Memory B cell (primary cell): ENCODE measurements at regions not wholly inside any gene's neighbourhood (a gene's known extent, or its start where the extent isn't known, plus 50 kb on each side); places are given as distances from the start of the nearest gene placed in this dataset.

Source experiments
- ATAC-seq: fragments of 150-1000 bp; cut with Tn5 transposase; 2 replicates; pipeline ENCODE4 v1.10.0; 2021; ENCODE audit warnings: low read depth, mild to moderate bottlenecking, moderate library complexity
- DNase-seq, 2 donors: peaks; one replicate each; pipeline ENCODE4 v3.0.0; 2022; ENCODE audit warnings: low spot score in 2 of 2
- H3K27ac Mint-ChIP-seq: one replicate; pipeline ENCODE4 v1.8.0; 2022; ENCODE audit warnings: mild to moderate bottlenecking, moderate library complexity, mixed read lengths
- H3K27me3 Mint-ChIP-seq: one replicate; pipeline ENCODE4 v1.8.0; 2022; ENCODE audit warnings: mixed read lengths
- H3K36me3 Mint-ChIP-seq: one replicate; pipeline ENCODE4 v1.8.0; 2022; ENCODE audit warnings: mild to moderate bottlenecking, mixed read lengths
- H3K4me1 Mint-ChIP-seq: one replicate; pipeline ENCODE4 v1.8.0; 2022; ENCODE audit warnings: mixed read lengths
- H3K4me3 Mint-ChIP-seq: one replicate; pipeline ENCODE4 v1.8.0; 2022; ENCODE audit warnings: mild to moderate bottlenecking, moderate library complexity, mixed read lengths
- H3K9me3 Mint-ChIP-seq: one replicate; pipeline ENCODE4 v1.8.0; 2022; ENCODE audit warnings: mixed read lengths

DNA sequence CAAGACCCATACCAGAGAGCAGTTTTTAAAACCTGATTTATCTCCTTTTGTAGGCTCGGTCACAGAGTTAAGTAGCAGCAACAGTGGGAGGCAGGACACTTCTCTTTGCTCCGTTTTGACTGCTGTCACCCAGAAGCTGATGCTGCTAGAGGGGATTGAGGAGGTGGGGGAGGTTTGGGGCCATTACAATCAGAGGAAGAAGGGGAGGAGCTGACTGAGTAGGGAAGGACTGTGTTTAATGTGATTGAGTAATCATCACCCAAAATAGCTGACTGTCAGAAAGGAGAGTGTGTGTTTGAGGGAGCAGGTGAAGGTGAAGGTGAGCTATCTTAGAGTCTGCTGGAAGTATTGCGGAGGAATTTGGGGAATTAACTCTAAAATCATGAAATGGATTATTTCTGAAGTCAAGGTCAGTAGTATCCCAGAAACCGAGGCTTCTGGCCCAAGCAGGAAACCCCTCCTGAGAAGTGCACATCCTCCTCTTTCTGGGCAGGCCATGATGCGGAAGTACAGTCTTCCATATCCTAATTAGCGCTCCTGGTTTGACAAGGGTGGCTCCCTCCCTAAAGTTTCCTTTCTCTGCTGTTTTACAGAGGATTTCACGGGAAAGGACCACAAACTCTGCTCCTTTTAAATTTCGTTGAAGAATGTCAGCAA is 214.9 kb downstream of the PLK2 start:
- H3K36me3 Mint-ChIP-seq = no peaks in the 10 kb centered on the region
- ATAC-seq (no peak), DNase-seq (no peak)
- no peaks in the 10 kb centered on the region for H3K9me3 Mint-ChIP-seq
- no peak overlapping the region for H3K27ac Mint-ChIP-seq
- no peaks in the 10 kb centered on the region for H3K4me1 Mint-ChIP-seq
- peaks cover 12% of the 10 kb centered on the region for H3K27me3 Mint-ChIP-seq
- no peak overlapping the region for H3K4me3 Mint-ChIP-seq

DNA sequence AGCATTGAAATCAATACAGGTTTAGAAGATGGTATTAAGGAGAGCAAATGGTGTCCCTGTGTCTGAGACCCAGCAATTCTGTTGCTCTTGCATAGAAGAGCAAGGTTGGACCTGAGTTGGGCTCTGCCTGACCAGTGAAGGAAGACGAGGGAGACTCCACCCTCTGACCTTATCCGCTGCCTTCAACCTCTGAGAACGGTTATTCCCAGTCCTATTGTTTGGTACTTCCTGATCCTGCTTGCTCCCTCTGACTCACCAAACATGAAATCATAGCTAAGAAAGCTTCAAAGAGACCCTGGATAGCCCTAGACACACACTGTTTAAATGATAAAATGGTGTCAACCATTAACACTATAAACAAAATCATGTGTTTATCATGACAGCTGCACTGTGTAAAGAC is 218.5 kb downstream of the PLK2 start:
- H3K27ac Mint-ChIP-seq = no peak overlapping the region
- no peaks in the 10 kb centered on the region for H3K4me1 Mint-ChIP-seq
- ATAC-seq (no peak), DNase-seq (no peak)
- H3K36me3 Mint-ChIP-seq = no peaks in the 10 kb centered on the region
- H3K4me3 Mint-ChIP-seq = no peak overlapping the region
- H3K27me3 Mint-ChIP-seq = peaks cover 5% of the 10 kb centered on the region
- no peaks in the 10 kb centered on the region for H3K9me3 Mint-ChIP-seq

DNA sequence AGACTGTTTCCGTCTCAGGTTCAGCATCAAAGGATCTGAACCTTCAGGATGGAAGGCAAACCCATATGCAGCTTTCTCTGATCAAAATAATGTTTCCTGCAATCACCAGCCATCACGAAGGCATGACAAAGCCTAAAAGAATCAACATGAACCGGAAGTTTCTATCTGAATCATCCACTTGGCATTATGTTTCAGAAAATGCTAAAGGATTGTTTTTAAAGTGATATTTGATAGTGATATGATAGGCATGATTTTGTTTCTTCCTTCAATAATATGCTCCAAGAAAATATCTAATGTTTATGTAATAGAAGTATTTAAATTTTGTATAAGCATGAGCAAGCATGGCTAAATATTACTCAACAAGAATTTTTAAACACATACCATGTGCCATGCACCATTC is 219.6 kb downstream of the PLK2 start:
- Mint-ChIP-seq H3K27ac (no peak overlapping the region), H3K4me3 (no peak overlapping the region)

GRCh38 chr5:58239731-58240130 is 220.2 kb downstream of the PLK2 start:
- no peaks in the 10 kb centered on the region for H3K4me1 Mint-ChIP-seq
- no peak for ATAC-seq
- H3K4me3 Mint-ChIP-seq = no peak overlapping the region
- H3K27me3 Mint-ChIP-seq = peaks cover 1% of the 10 kb centered on the region
- H3K36me3 Mint-ChIP-seq = no peaks in the 10 kb centered on the region
- H3K27ac Mint-ChIP-seq = no peak overlapping the region
- no peaks in the 10 kb centered on the region for H3K9me3 Mint-ChIP-seq
- no peak for DNase-seq

More for the DNA sequence above, 219.6 kb downstream of the PLK2 start:
- ATAC-seq (no peak), DNase-seq (no peak)
- Mint-ChIP-seq H3K9me3 (no peaks in the 10 kb centered on the region), H3K4me1 (no peaks in the 10 kb centered on the region), H3K36me3 (no peaks in the 10 kb centered on the region), H3K27me3 (peaks cover 3% of the 10 kb centered on the region)

DNA sequence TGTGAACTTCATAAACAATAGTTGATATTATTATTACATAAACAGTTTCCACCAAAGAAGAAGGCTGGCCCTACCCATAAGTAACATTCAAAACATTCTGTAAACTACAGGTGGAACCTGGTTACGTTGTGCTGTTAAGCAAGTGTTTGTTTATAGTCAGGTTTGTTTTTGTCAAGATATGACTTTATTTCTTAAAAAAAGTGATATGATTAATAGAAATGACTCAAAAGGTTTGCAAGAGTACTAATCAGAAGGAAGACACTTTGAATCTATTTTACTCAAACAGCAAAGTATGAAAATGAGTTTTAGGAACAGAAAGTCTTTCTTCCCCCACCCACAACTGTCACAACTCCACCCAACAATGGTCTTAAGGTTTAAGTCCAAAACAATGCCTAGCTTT is 220.8 kb downstream of the PLK2 start:
- Mint-ChIP-seq H3K27ac (no peak overlapping the region), H3K4me3 (no peak overlapping the region), H3K4me1 (no peaks in the 10 kb centered on the region), H3K9me3 (no peaks in the 10 kb centered on the region), H3K27me3 (no peaks in the 10 kb centered on the region), H3K36me3 (no peaks in the 10 kb centered on the region)
- DNase-seq (no peak), ATAC-seq (no peak)

GRCh38 chr5:58236498-58236897 is 223.4 kb downstream of the PLK2 start:
- H3K27me3 Mint-ChIP-seq = no peaks in the 10 kb centered on the region
- no peaks in the 10 kb centered on the region for H3K9me3 Mint-ChIP-seq
- H3K4me1 Mint-ChIP-seq = no peaks in the 10 kb centered on the region
- no peaks in the 10 kb centered on the region for H3K36me3 Mint-ChIP-seq
- no peak overlapping the region for H3K4me3 Mint-ChIP-seq
- DNase-seq = no peak
- no peak overlapping the region for H3K27ac Mint-ChIP-seq
- ATAC-seq = no peak

- H3K36me3 Mint-ChIP-seq = no peaks in the 10 kb centered on the region
- ATAC-seq = no peak
- H3K27ac Mint-ChIP-seq = no peak overlapping the region
- no peak for DNase-seq
- H3K9me3 Mint-ChIP-seq = no peaks in the 10 kb centered on the region
- no peaks in the 10 kb centered on the region for H3K27me3 Mint-ChIP-seq
- H3K4me1 Mint-ChIP-seq = no peaks in the 10 kb centered on the region
- H3K4me3 Mint-ChIP-seq = no peak overlapping the region
Observed at GRCh38 chr5:58235299-58235698, 224.6 kb downstream of the PLK2 start.

DNA sequence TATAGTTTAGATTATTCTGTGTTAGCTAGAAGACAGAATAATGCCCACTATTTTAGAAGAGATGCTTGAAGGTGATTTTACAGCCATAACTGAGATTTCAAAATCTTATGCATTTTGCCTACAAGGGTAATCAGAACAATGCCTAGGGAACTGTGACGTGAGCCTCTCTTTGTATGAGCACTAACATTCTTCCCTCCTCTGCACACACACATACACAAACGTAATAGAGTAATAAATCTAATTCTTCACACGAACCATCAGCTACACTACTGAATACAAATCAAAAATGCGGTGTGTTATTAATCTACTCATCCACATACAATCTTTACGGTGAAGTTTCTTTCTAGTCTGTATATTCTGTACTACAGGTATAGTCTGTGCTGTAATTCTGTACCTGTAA is 227.8 kb downstream of the PLK2 start:
- H3K4me3 Mint-ChIP-seq = no peak overlapping the region

GRCh38 chr5:58231041-58231440 is 228.8 kb downstream of the PLK2 start:
- DNase-seq (no peak), ATAC-seq (no peak)
- H3K9me3 Mint-ChIP-seq = peaks cover under 1% of the 10 kb centered on the region
- no peaks in the 10 kb centered on the region for H3K4me1 Mint-ChIP-seq
- H3K27me3 Mint-ChIP-seq = peaks cover 2% of the 10 kb centered on the region
- no peak overlapping the region for H3K27ac Mint-ChIP-seq
- H3K36me3 Mint-ChIP-seq = no peaks in the 10 kb centered on the region
- no peak overlapping the region for H3K4me3 Mint-ChIP-seq

More for the DNA sequence above, 227.8 kb downstream of the PLK2 start:
- ATAC-seq (no peak), DNase-seq (no peak)
- no peaks in the 10 kb centered on the region for H3K4me1 Mint-ChIP-seq
- H3K27ac Mint-ChIP-seq = no peak overlapping the region
- H3K9me3 Mint-ChIP-seq = no peaks in the 10 kb centered on the region
- H3K36me3 Mint-ChIP-seq = no peaks in the 10 kb centered on the region
- H3K27me3 Mint-ChIP-seq = no peaks in the 10 kb centered on the region

DNA sequence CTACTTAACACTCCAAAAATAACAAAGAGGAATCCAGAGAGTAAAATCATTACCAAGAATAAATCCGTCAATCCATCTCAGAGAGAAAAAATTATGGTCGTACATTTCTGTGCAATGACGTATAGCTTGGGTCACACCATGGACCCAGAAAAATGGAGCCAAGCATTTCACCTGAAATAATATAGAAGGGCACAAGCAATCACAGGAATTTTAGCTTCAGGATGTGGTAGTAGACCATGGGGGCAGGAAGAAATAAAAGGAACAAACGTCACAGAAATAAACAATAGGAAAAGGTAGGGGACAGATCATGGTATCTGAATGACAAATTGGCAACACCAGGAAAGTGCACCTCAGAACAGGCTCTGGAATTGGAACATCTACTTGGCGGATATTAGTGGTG is 231.0 kb downstream of the PLK2 start:
- Mint-ChIP-seq H3K27me3 (peaks cover 2% of the 10 kb centered on the region), H3K36me3 (no peaks in the 10 kb centered on the region), H3K27ac (no peak overlapping the region), H3K9me3 (peaks cover 2% of the 10 kb centered on the region), H3K4me3 (no peak overlapping the region), H3K4me1 (no peaks in the 10 kb centered on the region)
- DNase-seq (no peak), ATAC-seq (no peak)

- DNase-seq (no peak), ATAC-seq (no peak)
- no peak overlapping the region for H3K4me3 Mint-ChIP-seq
- H3K27ac Mint-ChIP-seq = no peak overlapping the region
- H3K27me3 Mint-ChIP-seq = peaks cover 2% of the 10 kb centered on the region
- no peaks in the 10 kb centered on the region for H3K36me3 Mint-ChIP-seq
- H3K9me3 Mint-ChIP-seq = peaks cover 2% of the 10 kb centered on the region
- H3K4me1 Mint-ChIP-seq = no peaks in the 10 kb centered on the region
Observed at GRCh38 chr5:58227858-58228257, 232.0 kb downstream of the PLK2 start.

GRCh38 chr5:58224661-58225060 is 235.2 kb downstream of the PLK2 start:
- Mint-ChIP-seq H3K4me3 (no peak overlapping the region), H3K27ac (no peak overlapping the region), H3K9me3 (peaks cover 2% of the 10 kb centered on the region)

GRCh38 chr5:58224221-58224620 is 235.7 kb downstream of the PLK2 start:
- ATAC-seq = no peak
- Mint-ChIP-seq H3K4me3 (no peak overlapping the region), H3K9me3 (peaks cover 2% of the 10 kb centered on the region), H3K27me3 (peaks cover 2% of the 10 kb centered on the region), H3K27ac (no peak overlapping the region), H3K36me3 (no peaks in the 10 kb centered on the region), H3K4me1 (no peaks in the 10 kb centered on the region)
- DNase-seq = no peak

More at GRCh38 chr5:58224661-58225060, 235.2 kb downstream of the PLK2 start:
- peaks cover 2% of the 10 kb centered on the region for H3K27me3 Mint-ChIP-seq
- no peak for ATAC-seq
- H3K36me3 Mint-ChIP-seq = no peaks in the 10 kb centered on the region
- no peaks in the 10 kb centered on the region for H3K4me1 Mint-ChIP-seq
- no peak for DNase-seq

DNA sequence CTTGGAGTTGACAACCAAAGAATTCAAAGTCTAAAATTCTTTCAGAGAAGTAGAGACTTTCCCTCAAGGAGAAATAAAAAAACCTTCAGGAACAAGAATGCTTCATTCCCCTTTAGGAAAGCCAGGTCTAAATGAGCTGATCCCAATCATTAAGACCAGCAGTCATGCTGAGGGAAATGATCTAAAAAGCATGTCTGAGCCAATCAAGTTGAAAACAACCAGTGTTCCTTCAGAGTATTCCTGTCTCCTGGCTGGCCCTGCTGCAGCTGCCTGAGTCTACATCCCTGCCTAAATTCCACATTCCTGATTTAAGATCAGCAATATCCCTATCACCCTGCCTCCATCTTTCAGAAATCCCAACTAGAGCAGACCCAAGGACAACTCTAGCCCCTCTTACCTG is 244.5 kb downstream of the PLK2 start:
- DNase-seq = no peak
- Mint-ChIP-seq H3K27ac (no peak overlapping the region), H3K36me3 (no peaks in the 10 kb centered on the region)

DNA sequence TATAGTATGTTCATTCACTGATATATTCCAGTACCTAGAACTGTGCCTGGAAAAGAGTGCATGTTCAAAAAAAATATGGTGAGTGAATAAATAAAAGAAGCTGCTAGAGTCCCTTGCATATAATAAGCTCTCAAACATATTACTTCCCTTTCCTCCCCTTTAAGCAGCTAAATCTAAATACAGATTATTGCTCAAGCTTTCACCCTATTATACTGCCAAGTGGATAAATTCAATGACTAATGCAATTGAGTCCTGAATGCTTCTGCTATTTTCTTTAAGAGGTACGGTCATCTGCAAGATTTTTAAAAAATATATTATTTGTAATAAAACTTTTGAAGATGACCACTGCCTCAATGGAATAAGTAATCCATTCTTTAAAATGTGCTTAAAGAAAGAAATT is 248.4 kb downstream of the PLK2 start:
- H3K4me1 Mint-ChIP-seq = no peaks in the 10 kb centered on the region
- no peak for DNase-seq
- no peak overlapping the region for H3K27ac Mint-ChIP-seq
- H3K4me3 Mint-ChIP-seq = no peak overlapping the region
- no peaks in the 10 kb centered on the region for H3K36me3 Mint-ChIP-seq
- no peaks in the 10 kb centered on the region for H3K9me3 Mint-ChIP-seq
- H3K27me3 Mint-ChIP-seq = peaks cover 9% of the 10 kb centered on the region
- ATAC-seq = no peak

More for the DNA sequence above, 244.5 kb downstream of the PLK2 start:
- H3K27me3 Mint-ChIP-seq = peaks cover 4% of the 10 kb centered on the region
- H3K4me1 Mint-ChIP-seq = no peaks in the 10 kb centered on the region
- no peak overlapping the region for H3K4me3 Mint-ChIP-seq
- ATAC-seq = no peak
- H3K9me3 Mint-ChIP-seq = peaks cover 1% of the 10 kb centered on the region
